ENCODE measurements at regions not wholly inside any gene's neighbourhood (a gene's known extent, or its start where the extent isn't known, plus 50 kb on each side); places are given as distances from the start of the nearest gene placed in this dataset.
A peak's percentile ranks its signal among the peaks of the same experiment; 100 is the strongest.
"Not testable (repeated sequence)": the region's sequence is repeated elsewhere in the genome, so short reads cannot be mapped to it uniquely, and the experiment has no call there.

GRCh38 chr5:163261647-163262269 lies 175.6 kb upstream of the CCNG1 start:
- POLR2A ChIA-PET, result no interaction called here
- ATAC-seq, result no peak
- no peak for FAIRE-seq
- Histone ChIP-seq H3K4me1 (no peaks in the 10 kb centered on the region), H3K4me3 (no peak overlapping the region), H3K4me2 (no peak overlapping the region), H3K9me3 (no peaks in the 10 kb centered on the region), H3K27ac (no peak overlapping the region)
- CTCF ChIA-PET, result no interaction called here
- no peak for TF ChIP-seq POLR2A (IDR thresholded peaks at IDR 0.05; ENCODE audit: low read length)
- no peak for TF ChIP-seq KDM5A (IDR thresholded peaks at IDR 0.05)
- TF ChIP-seq RNF2 (IDR thresholded peaks at IDR 0.05; ENCODE audit: borderline replicate concordance, low read depth), result no peak
- no peak for TF ChIP-seq JUN (IDR thresholded peaks at IDR 0.05)
- TF ChIP-seq KDM1A (IDR thresholded peaks at IDR 0.05; ENCODE audit: low read depth), result no peak
- TF ChIP-seq CHD4 (IDR thresholded peaks at IDR 0.05; ENCODE audit: borderline replicate concordance), result no peak
- no peak for TF ChIP-seq ZC3H11A (IDR thresholded peaks at IDR 0.05)
- TF ChIP-seq MAFK (IDR thresholded peaks at IDR 0.05; ENCODE audit: partially characterized antibody), result no peak
- 41% methylated on average over 5 of the region's 5 CpGs for WGBS (ENCODE audit: missing lambda C conversion rate)
- DNase-seq (ENCODE audit: low read depth in 1 of 2, low spot score in 1 of 2), result no peak

- ATAC-seq, CTCF ChIA-PET: not testable (repeated sequence)
- peak; percentile 56 for TF ChIP-seq ZC3H11A (IDR thresholded peaks at IDR 0.05)
Observed at GRCh38 chr5:163266249-163266648, 171.1 kb upstream of the CCNG1 start.

GRCh38 chr5:163269624-163270023 lies 167.8 kb upstream of the CCNG1 start:
- FAIRE-seq (no peak), ATAC-seq (no peak), DNase-seq (ENCODE audit: low read depth in 1 of 2, low spot score in 1 of 2) (peak in 1 of 2 experiments; percentile 4)
- TF ChIP-seq RAD21 (conservative IDR thresholded peaks at IDR 0.05 in 1 of 2, IDR thresholded peaks at IDR 0.05 in 1 of 2) (peak; percentile 28 to 44; a peak in 3 of 5 replicates), HES2 (IDR thresholded peaks at IDR 0.05) (no peak)
- Histone ChIP-seq H3K27ac (no peak overlapping the region), H3K4me3 (no peak overlapping the region), H3K4me1 (no peaks in the 10 kb centered on the region), H3K9me3 (no peaks in the 10 kb centered on the region), H3K4me2 (no peak overlapping the region)
- POLR2A ChIA-PET, result no interaction called here
- CTCF ChIA-PET, result interaction anchor here (0.7 to 1.2 kb wide), 3 partner anchors 17 to 156 kb away, joined by 3 read pairs; no protein-coding TSS in a partner anchor

More at GRCh38 chr5:163266249-163266648, 171.1 kb upstream of the CCNG1 start:
- 5% methylated on average over 5 of the region's 5 CpGs for WGBS (ENCODE audit: missing lambda C conversion rate)
- H3K9me3 ChIP-seq; FAIRE-seq; H3K4me1 ChIP-seq; H3K27ac ChIP-seq; H3K4me3 ChIP-seq; POLR2A ChIA-PET; DNase-seq (ENCODE audit: low read depth in 1 of 2, low spot score in 1 of 2); H3K4me2 ChIP-seq: not testable (repeated sequence)

GRCh38 chr5:163276466-163276865 lies 160.9 kb upstream of the CCNG1 start:
- Histone ChIP-seq H3K4me2 (no peak overlapping the region), H3K4me1 (no peaks in the 10 kb centered on the region), H3K27ac (no peak overlapping the region), H3K9me3 (no peaks in the 10 kb centered on the region), H3K4me3 (no peak overlapping the region)
- DNase-seq (ENCODE audit: low read depth in 1 of 2, low spot score in 1 of 2) (no peak), ATAC-seq (no peak), FAIRE-seq (no peak)
- 7% methylated on average over 5 of the region's 5 CpGs for WGBS (ENCODE audit: missing lambda C conversion rate)
- POLR2A ChIA-PET, result no interaction called here
- TF ChIP-seq ZFP36 (IDR thresholded peaks at IDR 0.05; ENCODE audit: borderline replicate concordance, partially characterized antibody), result no peak
- no peak for TF ChIP-seq NFE2L2 (conservative IDR thresholded peaks at IDR 0.05; ENCODE audit: low read length)
- TF ChIP-seq HDAC2 (IDR thresholded peaks at IDR 0.05), result no peak
- no peak for TF ChIP-seq CHD4 (IDR thresholded peaks at IDR 0.05; ENCODE audit: borderline replicate concordance)
- TF ChIP-seq ATOH8 (CRISPR knock-in tag; IDR thresholded peaks at IDR 0.05; ENCODE audit: low read depth), result no peak
- TF ChIP-seq MAFK (IDR thresholded peaks at IDR 0.05; ENCODE audit: partially characterized antibody), result no peak
- no peak for TF ChIP-seq RAD21 (conservative IDR thresholded peaks at IDR 0.05 in 1 of 2, IDR thresholded peaks at IDR 0.05 in 1 of 2)
- no peak for TF ChIP-seq SREBF2 (IDR thresholded peaks at IDR 0.05)
- no peak for TF ChIP-seq FOSL2 (IDR thresholded peaks at IDR 0.05)
- no peak for TF ChIP-seq FOSL2 (CRISPR knock-in tag; IDR thresholded peaks at IDR 0.05)
- no peak for TF ChIP-seq BHLHE40 (IDR thresholded peaks at IDR 0.05; ENCODE audit: low read depth, low read length)
- no peak for TF ChIP-seq JUN (IDR thresholded peaks at IDR 0.05)
- no peak for TF ChIP-seq ZC3H11A (IDR thresholded peaks at IDR 0.05)
- TF ChIP-seq KDM1A (IDR thresholded peaks at IDR 0.05; ENCODE audit: low read depth), result no peak
- CTCF ChIA-PET, result no interaction called here
